HFF-Myc (cell line): ENCODE measurements at regions not wholly inside any gene's neighbourhood (a gene's known extent, or its start where the extent isn't known, plus 50 kb on each side); places are given as distances from the start of the nearest gene placed in this dataset.

Source experiments
- DNase-seq: peaks from one replicate; pipeline ENCODE4 v3.0.0-alpha.2; 2011; ENCODE audit warnings: low read depth; ENCODE audit errors: extremely low read depth
- H3K4me3 ChIP-seq: replicated peaks from 2 replicates; pipeline ENCODE4 v1.5.1; 2011; ENCODE audit warnings: low read depth, mild to moderate bottlenecking, control low read depth, low read length
- TF ChIP-seq, protein P1 (sequence below): IDR thresholded peaks from 2 replicates; pipeline ENCODE4 v1.5.1; 2012; ENCODE audit warnings: mild to moderate bottlenecking, low read depth, low read length, control low read depth; ENCODE audit errors: missing control alignments

DNA sequence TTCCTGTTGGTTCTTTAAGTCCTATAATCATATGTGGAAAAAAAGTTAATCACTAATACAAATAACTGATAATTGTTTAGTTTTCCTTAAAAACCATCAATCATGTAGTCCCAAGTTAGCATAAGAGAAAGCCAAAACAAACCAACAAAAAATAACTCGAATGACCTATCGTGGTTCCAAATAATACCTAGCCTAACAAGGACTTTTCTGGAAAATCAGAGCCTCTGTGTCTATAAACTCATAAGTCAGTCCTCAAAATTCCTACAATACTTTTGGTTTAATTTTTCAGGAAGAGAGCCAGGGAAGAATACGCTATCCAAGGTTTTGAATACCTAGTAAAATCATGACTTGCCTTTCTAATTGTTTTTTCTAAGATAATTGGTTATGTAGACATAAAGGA lies 975.3 kb upstream of the SOX9 start:
- H3K4me3 ChIP-seq = no peak overlapping the region
- no peak for DNase-seq
- TF ChIP-seq, protein P1, sequence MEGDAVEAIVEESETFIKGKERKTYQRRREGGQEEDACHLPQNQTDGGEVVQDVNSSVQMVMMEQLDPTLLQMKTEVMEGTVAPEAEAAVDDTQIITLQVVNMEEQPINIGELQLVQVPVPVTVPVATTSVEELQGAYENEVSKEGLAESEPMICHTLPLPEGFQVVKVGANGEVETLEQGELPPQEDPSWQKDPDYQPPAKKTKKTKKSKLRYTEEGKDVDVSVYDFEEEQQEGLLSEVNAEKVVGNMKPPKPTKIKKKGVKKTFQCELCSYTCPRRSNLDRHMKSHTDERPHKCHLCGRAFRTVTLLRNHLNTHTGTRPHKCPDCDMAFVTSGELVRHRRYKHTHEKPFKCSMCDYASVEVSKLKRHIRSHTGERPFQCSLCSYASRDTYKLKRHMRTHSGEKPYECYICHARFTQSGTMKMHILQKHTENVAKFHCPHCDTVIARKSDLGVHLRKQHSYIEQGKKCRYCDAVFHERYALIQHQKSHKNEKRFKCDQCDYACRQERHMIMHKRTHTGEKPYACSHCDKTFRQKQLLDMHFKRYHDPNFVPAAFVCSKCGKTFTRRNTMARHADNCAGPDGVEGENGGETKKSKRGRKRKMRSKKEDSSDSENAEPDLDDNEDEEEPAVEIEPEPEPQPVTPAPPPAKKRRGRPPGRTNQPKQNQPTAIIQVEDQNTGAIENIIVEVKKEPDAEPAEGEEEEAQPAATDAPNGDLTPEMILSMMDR = no peak

DNA sequence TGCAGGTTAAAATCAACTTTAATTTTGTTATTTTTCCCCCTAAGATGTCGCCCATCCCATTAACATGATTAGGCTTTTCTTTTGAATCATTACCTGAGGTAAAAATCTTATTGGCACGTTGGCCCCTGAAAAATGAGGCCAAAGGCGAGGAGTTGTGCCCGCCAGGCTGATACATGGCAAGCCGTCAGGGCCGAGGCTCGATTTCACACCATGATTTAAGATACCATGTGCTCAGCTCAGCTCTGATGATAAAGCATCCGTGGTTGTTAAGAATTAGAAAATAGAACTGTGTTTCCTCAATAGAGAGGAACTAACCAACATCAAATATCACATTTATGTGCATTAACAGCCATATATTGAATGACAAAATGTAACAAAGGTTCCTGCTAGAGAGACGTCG lies 972.9 kb upstream of the SOX9 start:
- no peak for DNase-seq
- no peak overlapping the region for H3K4me3 ChIP-seq
- TF ChIP-seq, protein P1 = no peak

DNA sequence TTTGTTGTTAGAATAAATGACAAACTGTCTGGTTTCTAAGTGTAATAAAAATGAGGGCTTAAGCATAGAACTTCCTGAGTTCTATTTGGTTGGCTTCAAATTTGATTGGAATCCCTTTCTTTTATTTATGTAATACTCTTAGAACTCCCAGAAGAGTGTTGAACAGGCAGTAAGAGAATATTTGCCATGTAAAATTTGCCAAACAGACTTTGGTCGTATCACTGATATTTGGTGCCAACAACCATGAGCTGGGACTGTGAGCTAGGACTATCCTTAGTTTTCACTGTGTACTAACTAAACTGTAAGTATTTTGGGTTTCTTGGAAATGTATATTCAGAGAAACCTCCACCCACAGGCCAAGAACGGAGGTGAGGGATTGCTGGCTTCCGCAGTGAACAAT lies 971.2 kb upstream of the SOX9 start:
- no peak for DNase-seq
- TF ChIP-seq, protein P1 = no peak
- no peak overlapping the region for H3K4me3 ChIP-seq

DNA sequence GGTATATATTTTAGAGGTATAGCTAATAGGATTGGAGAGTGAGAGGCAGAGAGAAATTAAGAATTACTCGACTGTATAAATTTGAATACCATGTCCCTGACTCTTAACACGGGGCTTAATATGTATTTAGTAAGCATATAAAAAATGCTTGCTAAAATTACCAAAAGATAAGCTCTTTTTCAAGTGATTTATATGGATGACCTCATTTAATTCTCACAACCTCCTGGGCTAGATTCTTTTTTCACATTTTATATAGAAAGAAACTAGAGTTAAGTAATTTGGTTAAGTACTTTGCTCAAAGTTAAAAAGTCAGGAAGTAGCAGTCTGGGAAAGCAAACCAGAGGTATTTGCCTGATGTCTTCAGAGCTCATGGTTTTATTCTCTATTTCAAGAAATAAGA lies 963.5 kb upstream of the SOX9 start:
- DNase-seq = no peak
- TF ChIP-seq, protein P1 = no peak
- no peak overlapping the region for H3K4me3 ChIP-seq

DNA sequence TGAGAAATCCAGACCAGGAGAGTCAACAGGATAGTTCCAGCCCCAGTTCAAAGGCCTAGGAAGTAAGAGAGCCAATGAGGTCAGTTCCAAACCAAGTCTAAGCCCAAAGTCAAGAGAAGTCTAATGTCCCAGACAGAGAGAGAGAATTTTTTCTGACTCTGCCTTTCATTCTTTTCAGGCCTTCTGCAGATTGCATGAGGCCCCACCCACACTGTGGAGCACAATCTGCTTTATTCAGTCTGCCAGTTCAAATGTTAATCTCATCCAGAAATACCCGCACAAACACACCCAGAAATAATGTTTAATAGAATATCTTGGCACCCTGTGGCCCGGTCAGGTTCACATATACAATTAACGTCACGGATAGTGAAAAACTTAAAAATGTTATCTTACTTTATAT lies 962.4 kb upstream of the SOX9 start:
- TF ChIP-seq, protein P1 = no peak
- H3K4me3 ChIP-seq = no peak overlapping the region
- no peak for DNase-seq

DNA sequence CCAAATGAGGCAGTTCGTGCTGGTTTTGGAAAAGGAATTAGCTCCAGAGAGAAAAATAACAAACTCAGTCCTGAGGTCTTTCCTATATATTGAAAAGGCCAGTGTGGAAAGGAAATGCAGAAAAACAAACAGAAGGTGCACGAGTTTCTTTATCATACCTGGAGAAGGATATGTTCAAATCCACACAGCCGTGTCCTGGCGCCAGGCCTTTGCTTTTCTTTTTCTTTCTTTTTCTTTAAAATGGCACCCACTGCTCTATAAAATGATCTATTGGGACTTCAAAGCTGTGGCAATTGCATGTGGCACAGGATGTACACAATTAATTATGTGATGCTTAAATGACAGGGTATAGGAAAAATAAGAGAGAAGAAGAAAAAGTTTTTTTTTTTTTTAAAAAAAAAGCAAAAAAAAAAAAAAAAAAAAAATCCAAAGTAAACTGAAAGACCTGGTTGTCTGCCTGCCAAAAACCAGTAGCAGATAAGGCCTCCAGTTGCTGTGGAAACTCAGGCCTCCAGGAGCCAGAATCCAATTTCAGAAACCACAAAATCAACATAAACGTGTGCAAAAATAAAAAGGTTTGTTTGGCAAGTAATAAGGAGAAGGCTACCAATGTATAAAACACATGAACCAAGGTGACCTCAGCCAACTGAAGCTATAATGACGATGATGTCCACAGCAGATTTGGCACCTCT lies 957.6 kb upstream of the SOX9 start:
- no peak for DNase-seq
- TF ChIP-seq, protein P1 = no peak
- H3K4me3 ChIP-seq = no peak overlapping the region

DNA sequence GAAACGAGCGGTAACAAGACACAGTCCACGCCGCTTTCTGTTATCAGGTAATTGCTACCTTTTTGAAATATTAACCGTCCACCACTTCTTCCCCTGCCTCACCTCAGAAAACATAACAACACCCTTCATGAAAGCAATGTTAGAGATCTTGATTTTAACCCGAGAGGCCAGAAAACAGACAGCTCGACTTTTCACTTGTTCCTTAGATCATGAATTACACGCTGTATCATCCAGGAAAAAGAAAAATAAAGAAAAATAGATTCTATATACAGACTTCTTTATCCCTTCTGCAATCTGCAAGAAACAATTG lies 957.1 kb upstream of the SOX9 start:
- DNase-seq = no peak
- no peak overlapping the region for H3K4me3 ChIP-seq
- TF ChIP-seq, protein P1 = no peak
